ENCODE measurements at regions not wholly inside any gene's neighbourhood (a gene's known extent, or its start where the extent isn't known, plus 50 kb on each side); places are given as distances from the start of the nearest gene placed in this dataset.

- DNase-seq = no peak
- H3K9me3 ChIP-seq = peaks cover 0 to 16% (median 12%) of the 10 kb centered on the region in 8 donors
- peaks cover 0 to 10% (median 4%) of the 10 kb centered on the region in 6 donors for H3K4me1 ChIP-seq
- TF ChIP-seq POLR2A (IDR thresholded peaks at IDR 0.05) (no peak), POLR2AphosphoS5 (IDR thresholded peaks at IDR 0.05) (no peak)
- TF ChIP-seq, protein P1, sequence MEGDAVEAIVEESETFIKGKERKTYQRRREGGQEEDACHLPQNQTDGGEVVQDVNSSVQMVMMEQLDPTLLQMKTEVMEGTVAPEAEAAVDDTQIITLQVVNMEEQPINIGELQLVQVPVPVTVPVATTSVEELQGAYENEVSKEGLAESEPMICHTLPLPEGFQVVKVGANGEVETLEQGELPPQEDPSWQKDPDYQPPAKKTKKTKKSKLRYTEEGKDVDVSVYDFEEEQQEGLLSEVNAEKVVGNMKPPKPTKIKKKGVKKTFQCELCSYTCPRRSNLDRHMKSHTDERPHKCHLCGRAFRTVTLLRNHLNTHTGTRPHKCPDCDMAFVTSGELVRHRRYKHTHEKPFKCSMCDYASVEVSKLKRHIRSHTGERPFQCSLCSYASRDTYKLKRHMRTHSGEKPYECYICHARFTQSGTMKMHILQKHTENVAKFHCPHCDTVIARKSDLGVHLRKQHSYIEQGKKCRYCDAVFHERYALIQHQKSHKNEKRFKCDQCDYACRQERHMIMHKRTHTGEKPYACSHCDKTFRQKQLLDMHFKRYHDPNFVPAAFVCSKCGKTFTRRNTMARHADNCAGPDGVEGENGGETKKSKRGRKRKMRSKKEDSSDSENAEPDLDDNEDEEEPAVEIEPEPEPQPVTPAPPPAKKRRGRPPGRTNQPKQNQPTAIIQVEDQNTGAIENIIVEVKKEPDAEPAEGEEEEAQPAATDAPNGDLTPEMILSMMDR (IDR thresholded peaks at IDR 0.05 in 8 of 11, conservative IDR thresholded peaks at IDR 0.05 in 3 of 11) = no peak
- no peak overlapping the region for H3K4me3 ChIP-seq
- intact Hi-C loops (cut with DNase I; ENCODE audit: low total_unique reads) = no loop called here
- WGBS, 5 donors = 82 to 88% (median 86%) methylated on average over 8 of the region's 8 CpGs
- H3K27ac ChIP-seq = no peak overlapping the region
- H3K27me3 ChIP-seq (replicated peaks in 1 of 7) = no peaks in the 10 kb centered on the region
- no peaks in the 10 kb centered on the region for H3K36me3 ChIP-seq
Observed at GRCh38 chr18:11269257-11269656, 119.9 kb upstream of the PIEZO2 start.

GRCh38 chr18:11268741-11269233 lies 119.4 kb upstream of the PIEZO2 start:
- Histone ChIP-seq H3K4me1 (peaks cover 0 to 10% (median 4%) of the 10 kb centered on the region in 6 donors), H3K27ac (no peak overlapping the region), H3K27me3 (replicated peaks in 1 of 7) (no peaks in the 10 kb centered on the region), H3K9me3 (peaks cover 0 to 21% (median 17%) of the 10 kb centered on the region in 8 donors), H3K4me3 (no peak overlapping the region), H3K36me3 (no peaks in the 10 kb centered on the region)
- 70 to 84% (median 81%) methylated on average over 9 of the region's 9 CpGs for WGBS, 5 donors
- DNase-seq = no peak
- TF ChIP-seq POLR2A (IDR thresholded peaks at IDR 0.05) (no peak), POLR2AphosphoS5 (IDR thresholded peaks at IDR 0.05) (no peak)
- TF ChIP-seq, protein P1 (IDR thresholded peaks at IDR 0.05 in 8 of 11, conservative IDR thresholded peaks at IDR 0.05 in 3 of 11) = no peak
- intact Hi-C loops (cut with DNase I; ENCODE audit: low total_unique reads) = no loop called here

- Histone ChIP-seq H3K27ac (no peak overlapping the region), H3K27me3 (replicated peaks in 1 of 7) (no peaks in the 10 kb centered on the region), H3K4me1 (peaks cover 0 to 10% (median 4%) of the 10 kb centered on the region in 6 donors), H3K36me3 (no peaks in the 10 kb centered on the region), H3K4me3 (no peak overlapping the region), H3K9me3 (peaks cover 0 to 27% (median 23%) of the 10 kb centered on the region in 8 donors)
- intact Hi-C loops (cut with DNase I; ENCODE audit: low total_unique reads) = no loop called here
- DNase-seq = no peak
- TF ChIP-seq POLR2A (IDR thresholded peaks at IDR 0.05) = no peak
- no peak for TF ChIP-seq POLR2AphosphoS5 (IDR thresholded peaks at IDR 0.05)
- TF ChIP-seq, protein P1 (IDR thresholded peaks at IDR 0.05 in 8 of 11, conservative IDR thresholded peaks at IDR 0.05 in 3 of 11) = no peak
- WGBS, 5 donors = 66 to 89% (median 82%) methylated on average over 2 of the region's 2 CpGs
Observed at GRCh38 chr18:11268153-11268552, 118.8 kb upstream of the PIEZO2 start.

GRCh38 chr18:11266781-11267480 lies 117.6 kb upstream of the PIEZO2 start:
- peaks cover 0 to 33% (median 28%) of the 10 kb centered on the region in 8 donors for H3K9me3 ChIP-seq
- no peaks in the 10 kb centered on the region for H3K36me3 ChIP-seq
- 86 to 93% (median 90%) methylated on average over 10 of the region's 10 CpGs for WGBS, 5 donors
- TF ChIP-seq POLR2AphosphoS5 (IDR thresholded peaks at IDR 0.05) (no peak), POLR2A (IDR thresholded peaks at IDR 0.05) (no peak)
- TF ChIP-seq, protein P1 (IDR thresholded peaks at IDR 0.05 in 8 of 11, conservative IDR thresholded peaks at IDR 0.05 in 3 of 11) = no peak
- H3K4me1 ChIP-seq = peaks cover 0 to 4% (median 1%) of the 10 kb centered on the region in 6 donors
- intact Hi-C loops (cut with DNase I; ENCODE audit: low total_unique reads) = no loop called here
- DNase-seq = no peak
- no peaks in the 10 kb centered on the region for H3K27me3 ChIP-seq (replicated peaks in 1 of 7)
- H3K27ac ChIP-seq = no peak overlapping the region
- no peak overlapping the region for H3K4me3 ChIP-seq
